Endothelial cell of umbilical vein (primary cell): ENCODE measurements at regions not wholly inside any gene's neighbourhood (a gene's known extent, or its start where the extent isn't known, plus 50 kb on each side); places are given as distances from the start of the nearest gene placed in this dataset.

Experiments
- BruUV-seq: library from RNA; stranded (reverse); fragments of 400-500 nt; replicated peaks from 2 replicates; lab custom pipeline; 2021; lab: Mats Ljungman, UMichigan
- CTCF ChIA-PET: fragments of 300-600, 350-600 bp; sonication (Branson Sonifier 250); formaldehyde crosslinking; loops from one replicate; lab custom pipeline; 2021; ENCODE audit warnings: antibody characterized with exemption, inconsistent platforms; lab: Charles Lee
- POLR2A ChIA-PET: fragments of 300-600, 350-600 bp; sonication (Branson Sonifier 250); formaldehyde crosslinking; loops from one replicate; lab custom pipeline; 2021; ENCODE audit warnings: antibody characterized with exemption, inconsistent platforms; lab: Charles Lee
- DNase-seq: peaks from one replicate; pipeline ENCODE4 v3.0.0-alpha.2; 2011; ENCODE audit warnings: low read depth, low spot score
- FAIRE-seq: peaks from 2 replicates; lab custom pipeline; 2011; peaks lifted over from hg19 to GRCh38; lab: Jason Lieb, UNC
- H2AFZ ChIP-seq: 2 replicates; pipeline ENCODE4 v1.6.0; 2012; ENCODE audit warnings: low read depth, low read length, control low read depth, inconsistent platforms
- H3K27ac ChIP-seq: 2 replicates; pipeline ENCODE4 v1.5.1; 2011; ENCODE audit warnings: low read depth, mild to moderate bottlenecking, control low read depth, low read length, moderate library complexity; ENCODE audit not compliant: insufficient read depth
- H3K27me3 ChIP-seq, 2 experiments: 2 replicates each; pipeline versions ENCODE4 v1.6.0 to v1.6.1; 2011; ENCODE audit warnings: low read length in 2 of 2, mixed read lengths in 1 of 2; ENCODE audit not compliant: control insufficient read depth in 2 of 2, insufficient read depth in 2 of 2
- H3K36me3 ChIP-seq, 2 experiments: 2 replicates in 1 of 2; 3 replicates in 1 of 2; pipeline ENCODE4 v1.5.1; 2011; ENCODE audit warnings: low read length in 2 of 2, mild to moderate bottlenecking in 1 of 2, moderate library complexity in 1 of 2; ENCODE audit not compliant: control insufficient read depth in 2 of 2, insufficient read depth in 2 of 2; ENCODE audit errors: extremely low read depth in 1 of 2
- H3K4me1 ChIP-seq: 3 replicates; pipeline ENCODE4 v1.5.1; 2011; ENCODE audit warnings: mild to moderate bottlenecking, low read length; ENCODE audit not compliant: control insufficient read depth, insufficient read depth; ENCODE audit errors: extremely low read depth
- H3K4me2 ChIP-seq: 2 replicates; pipeline ENCODE4 v1.6.1; 2011; ENCODE audit warnings: low read length, control low read depth, mixed read lengths; ENCODE audit not compliant: insufficient read depth
- H3K4me3 ChIP-seq, 3 experiments: fragments of 200-600 bp in 1 of 3; sonication (generic), shearing (Covaris generic) in 1 of 3; replicated peaks in 1 of 3; 2 replicates each; pipeline ENCODE4 v1.5.1; 2011 to 2016; ENCODE audit warnings: control low read depth in 3 of 3, low read length in 3 of 3, mild to moderate bottlenecking in 2 of 3, inconsistent platforms in 1 of 3, low read depth in 1 of 3, moderate library complexity in 1 of 3; ENCODE audit not compliant: insufficient read depth in 1 of 3
- H3K79me2 ChIP-seq: 2 replicates; pipeline ENCODE4 v1.6.0; 2012; ENCODE audit warnings: low read length, inconsistent platforms; ENCODE audit not compliant: control insufficient read depth, insufficient read depth
- H3K9ac ChIP-seq: replicated peaks from 2 replicates; pipeline ENCODE3; 2011; ENCODE audit warnings: low read length, control low read depth; ENCODE audit not compliant: insufficient read depth; ENCODE audit errors: extremely low read depth
- H3K9me1 ChIP-seq: replicated peaks from 3 replicates; pipeline ENCODE4 v1.6.0; 2011; ENCODE audit warnings: mild to moderate bottlenecking, low read length; ENCODE audit not compliant: control insufficient read depth, insufficient read depth; ENCODE audit errors: extremely low read depth
- H3K9me3 ChIP-seq: replicated peaks from 2 replicates; pipeline ENCODE4 v1.5.1; 2012; ENCODE audit warnings: low read length, inconsistent platforms; ENCODE audit not compliant: control insufficient read depth, insufficient read depth
- H4K20me1 ChIP-seq: replicated peaks from 2 replicates; pipeline ENCODE3; 2011; ENCODE audit warnings: mild to moderate bottlenecking, low read length; ENCODE audit not compliant: control insufficient read depth, insufficient read depth; ENCODE audit errors: extremely low read depth
- CTCF ChIP-seq, 2 donors: IDR thresholded peaks; 1 replicate in 1 of 2; 2 replicates in 1 of 2; pipeline ENCODE4 v1.5.1; 2011; ENCODE audit warnings: low read length in 2 of 2, mild to moderate bottlenecking in 2 of 2, moderate library complexity in 2 of 2, control low read depth in 1 of 2, inconsistent platforms in 1 of 2, low read depth in 1 of 2; ENCODE audit not compliant: insufficient read depth in 1 of 2; ENCODE audit errors: extremely low read depth in 1 of 2
- EZH2 ChIP-seq: IDR thresholded peaks from 2 replicates; pipeline ENCODE4 v1.6.1; 2012; ENCODE audit warnings: borderline replicate concordance, low read depth, mild to moderate bottlenecking, moderate library complexity, low read length, inconsistent platforms; ENCODE audit not compliant: severe bottlenecking
- FOS ChIP-seq: IDR thresholded peaks from 2 replicates; pipeline ENCODE4 v1.6.1; 2011; ENCODE audit warnings: mild to moderate bottlenecking, low read length, moderate library complexity, borderline replicate concordance; ENCODE audit not compliant: insufficient read depth
- GATA2 ChIP-seq: IDR thresholded peaks from 2 replicates; pipeline ENCODE4 v1.7.0; 2011; ENCODE audit warnings: low read depth, mild to moderate bottlenecking, moderate library complexity, mixed read lengths, low read length; ENCODE audit not compliant: insufficient read length, insufficient read depth
- MYC ChIP-seq: IDR thresholded peaks from one replicate; pipeline ENCODE4 v1.6.1; 2011; ENCODE audit warnings: mild to moderate bottlenecking, low read depth, low read length
- POLR2A ChIP-seq: IDR thresholded peaks from 2 replicates; pipeline ENCODE4 v1.6.1; 2012; ENCODE audit warnings: low read depth, mild to moderate bottlenecking, control low read depth, low read length
- POLR2AphosphoS5 ChIP-seq: IDR thresholded peaks from 2 replicates; pipeline ENCODE4 v1.6.1; 2012; ENCODE audit warnings: low read depth, mild to moderate bottlenecking, control low read depth, low read length, moderate library complexity; ENCODE audit not compliant: insufficient read depth
- dilution Hi-C: fragments of 300-500 bp; cut with MboI; formaldehyde crosslinking; loops from one replicate; pipeline ENCODE4 v1.15.0; 2019; ENCODE audit warnings: low sequenced_read_pairs; ENCODE audit not compliant: extremely low pct_ligation_motif_present
- intact Hi-C: fragments of 100-400 bp; cut with micrococcal nuclease; formaldehyde crosslinking; loops from one replicate; pipeline ENCODE4 v1.10.0; 2022
- TF ChIP-seq, protein P1 (sequence below): IDR thresholded peaks from 2 replicates; pipeline ENCODE4 v1.6.1; 2011; ENCODE audit not compliant: insufficient read depth, insufficient read length

GRCh38 chr6:121838842-121839241 lies 403.4 kb downstream of the GJA1 start:
- no peak overlapping the region for H3K9ac ChIP-seq
- DNase-seq (no peak), FAIRE-seq (no peak)
- H3K4me1 ChIP-seq = peaks cover 3% of the 10 kb centered on the region
- no TSS peak for BruUV-seq
- no peak overlapping the region for H3K4me3 ChIP-seq
- H4K20me1 ChIP-seq = no peaks in the 10 kb centered on the region
- dilution Hi-C loops (no loop called here), intact Hi-C loops (no loop called here)
- no peaks in the 10 kb centered on the region for H3K9me1 ChIP-seq
- H3K4me2 ChIP-seq = no peak overlapping the region
- H3K9me3 ChIP-seq = no peaks in the 10 kb centered on the region
- ChIA-PET CTCF (interaction anchor here (0.6 to 2.5 kb wide), 3 partner anchors 10 to 169 kb away, joined by 3 to 13 read pairs (median 4); no protein-coding TSS in a partner anchor), POLR2A (interaction anchor here (0.6 kb wide), 1 partner anchor 176 kb away, joined by 3 read pairs; no protein-coding TSS in a partner anchor)
- no peak overlapping the region for H2AFZ ChIP-seq
- no peaks in the 10 kb centered on the region for H3K36me3 ChIP-seq
- no peak overlapping the region for H3K27ac ChIP-seq
- no peaks in the 10 kb centered on the region for H3K79me2 ChIP-seq
- no peaks in the 10 kb centered on the region for H3K27me3 ChIP-seq
- no peak for TF ChIP-seq EZH2
- TF ChIP-seq GATA2 = no peak
- no peak for TF ChIP-seq FOS
- TF ChIP-seq, protein P1, sequence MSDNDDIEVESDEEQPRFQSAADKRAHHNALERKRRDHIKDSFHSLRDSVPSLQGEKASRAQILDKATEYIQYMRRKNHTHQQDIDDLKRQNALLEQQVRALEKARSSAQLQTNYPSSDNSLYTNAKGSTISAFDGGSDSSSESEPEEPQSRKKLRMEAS = no peak
- TF ChIP-seq MYC = no peak
- TF ChIP-seq POLR2A = no peak
- TF ChIP-seq CTCF (IDR thresholded peaks at IDR 0.05; ENCODE audit: extremely low read depth in 1 of 2, insufficient read depth in 1 of 2, low read depth in 1 of 2, low read length in 2 of 2) = no peak
- TF ChIP-seq POLR2AphosphoS5 = no peak
